DMS114 treated with DMSO at 0.1 percent for 48 hours (cell line): ENCODE measurements at regions not wholly inside any gene's neighbourhood (a gene's known extent, or its start where the extent isn't known, plus 50 kb on each side); places are given as distances from the start of the nearest gene placed in this dataset.

Source experiments
- DNase-seq: peaks from one replicate; lab custom pipeline; 2025; ENCODE audit not compliant: unreplicated experiment; lab: John Stamatoyannopoulos, UW

DNA sequence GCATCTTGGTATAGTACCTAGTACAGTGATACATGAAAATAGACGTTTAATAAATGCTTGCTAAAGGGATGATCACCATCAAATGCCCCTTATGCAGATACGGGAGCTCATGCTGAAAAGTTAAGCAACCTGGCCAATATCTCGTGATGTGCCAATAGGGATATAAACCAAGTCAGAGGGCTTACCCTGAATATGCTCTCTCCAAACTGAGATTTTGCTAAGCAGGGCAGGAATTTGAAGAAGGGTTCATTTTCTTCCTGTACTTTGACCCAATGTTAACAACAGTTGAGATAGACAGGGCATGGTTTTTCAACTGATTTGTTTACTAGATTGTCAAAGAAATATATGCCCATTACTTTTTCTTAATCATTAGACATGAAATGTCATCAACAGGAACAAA lies 219.3 kb upstream of the PREP start:
- no peak for DNase-seq

DNA sequence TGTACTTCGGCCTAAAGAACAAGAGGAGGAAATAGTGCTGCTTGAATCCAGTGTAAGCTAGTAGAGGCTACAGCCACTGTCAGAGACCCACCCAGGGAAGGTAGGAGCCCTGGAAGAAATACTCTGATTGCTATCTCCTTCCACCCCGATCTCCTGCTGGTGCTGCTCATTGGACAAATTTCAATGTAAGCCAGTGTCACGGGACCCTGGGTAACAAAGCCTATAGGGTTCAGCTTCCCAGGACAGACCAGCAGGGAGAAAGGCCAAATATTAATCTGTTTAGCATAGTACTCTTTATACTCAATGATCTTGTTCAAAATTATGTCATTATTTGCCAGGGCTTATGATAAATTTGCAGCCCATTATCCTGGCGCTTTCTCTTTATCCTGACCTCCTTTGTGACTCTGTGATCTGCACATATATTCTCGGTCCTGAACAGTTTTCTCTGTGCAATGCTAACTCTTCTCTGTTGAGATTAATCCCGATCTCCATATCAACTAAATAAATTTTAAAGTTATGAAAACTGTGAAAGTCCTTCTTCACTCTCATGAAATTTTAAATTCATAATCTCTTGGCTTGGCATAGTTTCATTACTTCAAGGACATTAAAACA lies 218.8 kb upstream of the PREP start:
- no peak for DNase-seq

DNA sequence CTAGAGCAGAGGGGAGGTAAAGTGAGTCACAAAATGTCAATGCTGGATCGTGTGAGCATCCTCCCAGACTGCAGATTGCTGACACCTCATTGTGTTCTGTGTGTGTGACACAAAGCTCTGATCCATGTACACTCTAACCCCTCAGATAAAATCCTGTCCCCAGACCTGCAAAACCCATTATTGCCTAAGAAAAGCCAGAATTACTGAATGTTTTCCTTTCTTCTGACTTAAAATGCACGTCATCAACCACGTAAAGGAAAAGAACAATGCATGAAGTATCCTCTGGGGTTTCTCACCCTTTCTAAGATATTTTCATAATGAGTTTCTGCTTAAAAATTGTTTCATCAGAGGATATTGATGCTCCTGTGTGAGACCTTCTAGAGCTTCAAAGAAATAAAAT lies 218.0 kb upstream of the PREP start:
- DNase-seq, result no peak

DNA sequence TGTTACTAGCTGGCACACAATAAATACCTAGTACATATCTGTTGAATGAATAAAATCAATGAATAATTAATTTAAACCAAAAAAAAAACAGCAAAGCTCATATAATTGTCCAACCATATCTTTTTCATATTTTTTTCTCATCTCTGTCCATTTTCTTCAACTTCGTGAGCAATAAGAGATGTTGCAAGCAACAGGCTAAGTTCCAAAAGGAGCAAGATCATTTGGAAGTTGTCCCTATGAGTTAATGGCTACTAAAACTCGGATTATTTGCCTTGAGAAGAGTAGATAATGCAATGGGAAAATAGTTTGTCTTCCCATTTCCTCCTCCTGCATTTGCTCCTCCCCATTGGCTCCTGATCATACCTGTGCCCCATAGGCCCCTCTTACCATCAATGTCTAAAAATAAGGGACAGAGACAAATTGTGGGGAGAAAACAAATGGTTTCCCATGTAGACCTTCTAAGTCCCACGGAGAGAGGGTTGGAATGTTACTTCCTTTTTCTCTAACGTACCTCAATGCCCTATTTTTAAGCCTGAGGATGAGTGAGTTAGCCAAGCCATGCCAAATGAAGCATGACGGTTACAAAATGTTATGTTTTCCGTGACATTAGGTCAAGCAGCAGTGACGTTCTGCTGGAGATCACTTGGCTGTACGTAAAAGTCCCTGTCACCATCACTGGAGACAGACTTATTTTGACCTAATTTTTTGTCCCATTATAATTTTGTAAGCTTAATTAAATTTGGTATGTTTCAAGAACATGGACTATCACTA lies 217.3 kb upstream of the PREP start:
- no peak for DNase-seq

DNA sequence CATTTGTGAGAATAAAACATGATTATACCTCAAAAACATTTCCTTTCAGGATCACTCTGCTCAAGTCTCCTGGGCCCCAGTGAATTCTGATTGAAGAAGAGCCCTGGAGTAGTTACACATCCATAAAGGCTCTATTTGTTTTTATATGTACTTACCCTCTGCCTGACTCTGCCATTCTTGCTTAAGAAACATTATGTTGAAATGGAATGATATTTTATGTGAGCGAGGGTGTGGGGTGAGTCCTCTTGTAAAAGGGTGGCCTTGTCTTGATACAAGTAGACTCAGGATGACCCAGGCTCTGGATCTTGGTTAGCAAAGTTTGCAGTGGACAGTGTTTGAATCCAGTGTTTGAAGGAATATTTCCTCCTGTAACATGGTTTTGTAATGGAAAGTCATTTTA lies 215.4 kb upstream of the PREP start:
- no peak for DNase-seq

DNA sequence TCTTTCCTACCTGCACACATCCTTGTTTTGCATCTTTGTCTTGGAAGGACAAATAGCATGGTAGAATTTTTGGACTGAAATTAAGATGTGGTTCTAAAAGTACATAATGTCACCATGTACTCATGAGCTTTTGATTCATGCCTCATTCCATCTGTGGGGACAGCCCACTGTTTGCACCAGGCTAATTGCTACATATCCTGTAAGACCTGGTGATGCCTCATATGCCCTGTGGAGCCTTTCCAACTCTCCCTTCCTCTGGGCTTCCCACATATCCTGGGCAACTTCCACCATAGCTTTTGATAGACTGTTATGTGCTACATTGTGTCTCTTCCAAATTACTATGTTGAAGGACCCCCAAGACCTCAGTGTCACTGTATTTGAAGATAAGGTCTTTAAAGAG lies 213.6 kb upstream of the PREP start:
- no peak for DNase-seq

DNA sequence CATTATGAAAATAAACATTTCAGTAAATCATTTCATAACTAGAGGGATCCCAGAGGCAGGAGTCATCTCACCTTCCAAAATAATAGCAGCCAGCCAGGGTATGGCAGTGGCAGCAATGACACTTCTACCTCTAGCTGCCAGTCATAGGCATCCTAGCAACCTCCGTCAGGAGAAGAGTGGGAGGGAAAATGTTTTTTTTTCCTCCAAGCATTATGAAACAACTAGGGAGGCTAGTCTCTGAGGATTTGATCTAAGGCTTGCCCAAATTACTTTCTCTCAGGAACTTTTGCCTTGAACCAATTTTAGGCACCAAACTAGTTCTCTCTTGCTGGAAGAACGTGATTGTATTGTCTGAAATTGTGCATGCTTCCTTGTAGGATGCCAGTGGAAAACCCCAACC lies 208.7 kb upstream of the PREP start:
- DNase-seq, result no peak

DNA sequence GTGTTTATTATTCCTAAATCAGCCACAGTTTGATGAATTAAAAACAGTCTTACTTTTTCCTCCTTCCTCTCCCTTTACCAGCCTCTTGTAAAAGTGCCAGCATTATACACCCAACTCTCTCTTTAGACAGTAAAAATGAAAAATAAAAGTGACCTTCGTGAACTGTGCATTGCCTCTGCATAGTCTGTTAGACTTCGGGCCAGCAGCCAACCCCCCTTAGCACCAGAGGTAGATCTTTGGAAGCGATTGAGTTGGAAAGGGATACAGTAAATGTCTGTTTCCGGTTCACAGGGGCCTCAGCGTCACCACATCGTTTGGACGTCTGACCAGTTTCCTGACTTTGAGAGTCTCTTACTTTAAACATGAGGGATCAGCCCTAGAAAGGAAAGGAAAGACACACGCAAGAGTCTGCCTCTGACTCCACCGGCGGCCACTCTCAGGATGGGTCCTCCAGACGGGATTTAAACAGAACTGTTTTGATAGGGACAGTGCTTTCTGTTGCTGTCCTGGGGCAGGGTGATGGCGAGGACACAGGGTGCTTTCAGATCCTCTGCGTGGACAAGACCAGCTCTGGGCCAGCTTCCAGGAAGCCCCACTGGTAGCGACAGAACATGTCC lies 206.6 kb upstream of the PREP start:
- no peak for DNase-seq

DNA sequence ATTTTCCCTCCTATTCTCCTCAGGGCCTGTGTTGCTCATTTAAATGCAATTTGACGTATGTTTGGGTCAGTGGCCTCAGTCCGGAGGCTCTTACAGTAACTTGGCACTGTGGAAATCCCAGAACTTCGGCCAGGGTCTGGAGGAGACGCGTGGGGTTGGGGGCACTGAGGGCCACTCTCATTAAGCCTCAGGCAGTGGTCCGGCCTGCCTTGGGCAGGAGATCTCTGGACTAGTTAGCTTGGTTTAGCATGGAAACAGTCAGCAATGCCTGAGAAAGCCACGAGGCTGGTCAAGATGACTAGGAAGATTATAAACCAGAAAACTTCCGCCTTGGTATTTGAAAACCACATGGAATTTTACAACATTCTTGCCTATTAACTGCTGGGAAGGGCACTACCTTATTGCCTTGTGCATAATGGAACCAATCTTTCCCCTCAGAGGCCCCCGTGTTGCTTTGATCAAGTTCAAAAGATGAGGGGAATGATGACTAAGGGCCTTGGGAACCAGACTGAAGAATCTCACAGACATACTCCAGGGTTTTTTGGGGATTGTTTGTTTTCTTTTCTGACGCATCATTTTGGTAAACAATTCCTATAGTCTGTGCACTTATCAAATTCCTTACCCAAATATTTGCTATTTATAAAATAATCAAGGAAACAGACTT lies 206.0 kb upstream of the PREP start:
- no peak for DNase-seq

DNA sequence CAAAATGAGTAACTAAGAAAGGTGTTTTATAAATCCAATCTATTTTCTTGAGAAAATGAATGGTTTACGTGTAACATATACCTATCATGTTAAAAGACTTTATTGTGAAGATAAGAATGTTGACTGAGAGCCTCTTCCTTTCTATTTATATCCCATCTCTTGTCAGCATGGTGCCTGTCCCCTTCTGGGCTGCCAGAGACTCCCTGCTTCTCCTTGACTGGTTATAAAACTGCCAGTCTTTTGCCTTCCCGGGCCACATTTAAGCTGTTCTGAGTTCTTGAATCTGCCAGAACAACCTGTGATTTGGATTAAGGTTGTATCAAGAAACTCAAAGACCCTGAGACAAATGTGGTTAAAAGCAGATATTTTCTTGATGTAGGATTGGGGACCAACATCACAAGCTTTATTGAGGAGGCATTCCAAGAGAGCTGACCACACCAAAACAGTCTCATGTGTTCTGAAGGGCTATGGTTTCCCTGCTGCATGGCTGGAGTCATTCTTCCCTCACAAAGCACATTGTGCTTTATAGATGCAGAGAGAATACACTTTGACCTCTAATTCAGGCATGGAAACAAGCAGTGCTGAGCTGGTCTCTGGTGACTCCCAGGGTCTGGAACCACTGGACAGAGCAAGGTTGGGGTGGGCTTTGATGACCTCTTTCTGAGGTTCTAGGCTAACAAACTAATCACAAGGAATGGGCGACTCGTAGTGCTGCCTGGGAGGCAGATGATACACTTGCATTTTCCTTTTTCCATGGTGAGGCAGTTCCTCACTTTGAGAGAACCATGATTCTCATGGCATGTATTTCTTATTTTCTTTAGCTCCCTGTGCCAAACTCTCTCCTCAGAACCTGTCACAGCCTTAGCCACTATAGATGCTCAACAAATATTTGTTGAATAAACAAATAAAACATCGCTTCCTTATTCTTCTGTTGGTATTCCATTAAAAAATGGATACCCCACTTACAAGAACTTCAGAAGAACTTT lies 205.0 kb upstream of the PREP start:
- DNase-seq, result no peak

DNA sequence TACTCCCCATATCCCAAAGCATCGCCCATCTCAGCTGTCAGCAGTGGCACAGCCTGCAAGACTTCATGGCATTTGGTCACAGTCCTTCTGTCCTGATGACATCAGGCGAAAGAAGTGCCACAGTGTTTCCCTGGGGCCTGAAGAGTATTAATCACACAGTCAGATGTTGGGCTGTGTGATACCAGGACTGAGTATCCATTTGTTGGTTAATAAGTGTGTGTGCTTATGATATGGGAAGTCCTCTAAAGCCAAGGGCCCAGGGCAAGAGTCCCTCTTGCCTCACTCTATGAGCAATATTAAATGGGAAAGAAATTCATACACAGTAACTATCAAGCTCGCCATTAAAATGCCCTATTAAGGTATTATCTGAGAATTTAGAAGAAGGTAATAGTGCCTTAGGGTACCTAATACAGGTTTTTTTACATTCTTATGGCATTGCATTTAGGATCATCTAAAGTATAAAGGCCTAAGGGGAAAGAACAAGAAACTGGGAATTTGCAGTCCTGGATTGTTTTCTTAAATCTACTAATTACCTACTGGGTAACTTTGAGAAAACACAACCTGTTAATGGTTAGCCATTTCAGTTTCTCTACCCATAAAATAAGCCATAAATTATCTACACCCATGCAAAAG lies 204.1 kb upstream of the PREP start:
- DNase-seq, result no peak

DNA sequence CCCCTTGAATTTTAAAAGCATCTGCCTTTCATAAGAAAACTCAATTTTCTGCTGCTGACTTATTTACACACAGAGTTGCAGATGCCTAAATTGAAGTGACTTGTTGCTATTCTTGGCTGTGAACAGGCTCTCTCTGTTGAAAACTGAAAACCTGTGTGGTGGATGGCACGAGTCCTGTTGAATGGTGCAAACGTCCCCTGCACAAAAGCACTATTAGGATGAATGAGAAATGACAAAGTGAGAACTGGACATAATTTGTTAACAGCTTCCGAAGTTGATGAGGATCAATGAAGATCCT lies 201.7 kb upstream of the PREP start:
- no peak for DNase-seq

DNA sequence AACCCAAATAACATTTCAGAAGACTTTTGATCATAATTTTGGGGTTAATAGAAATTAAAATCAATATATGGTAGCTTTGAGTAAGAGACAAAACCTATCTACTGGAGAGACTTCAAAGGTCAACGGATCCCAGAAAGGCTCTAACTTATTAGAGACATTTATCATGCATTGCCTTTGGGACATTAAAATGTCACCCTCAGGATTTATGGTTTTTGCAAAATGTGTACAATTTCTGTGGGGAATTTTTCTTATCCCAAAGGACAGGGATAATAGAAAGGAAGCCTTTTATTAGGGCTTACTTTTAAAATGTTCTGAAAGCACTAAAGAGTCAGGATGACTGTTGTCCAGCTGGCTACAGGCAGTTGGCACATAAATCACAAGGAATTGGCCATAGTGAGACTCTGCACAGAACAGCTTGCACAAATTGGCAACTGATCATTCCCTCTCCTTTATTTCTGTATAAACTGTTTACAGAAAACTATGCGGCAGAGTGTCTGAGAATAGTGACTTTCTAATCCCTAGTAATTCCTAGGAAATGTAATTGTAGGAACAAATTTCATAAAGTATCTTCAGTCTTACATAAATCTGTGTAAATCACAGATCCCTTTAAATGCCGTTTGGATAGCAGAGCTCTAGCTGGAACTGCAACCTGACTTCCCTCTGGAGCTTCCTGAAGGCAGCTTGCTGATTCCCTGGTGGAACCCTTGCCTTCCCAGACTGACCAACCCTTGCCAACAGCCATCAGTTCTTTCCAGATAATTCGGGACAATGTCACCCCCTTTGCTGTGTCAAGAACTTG lies 201.1 kb upstream of the PREP start:
- no peak for DNase-seq

DNA sequence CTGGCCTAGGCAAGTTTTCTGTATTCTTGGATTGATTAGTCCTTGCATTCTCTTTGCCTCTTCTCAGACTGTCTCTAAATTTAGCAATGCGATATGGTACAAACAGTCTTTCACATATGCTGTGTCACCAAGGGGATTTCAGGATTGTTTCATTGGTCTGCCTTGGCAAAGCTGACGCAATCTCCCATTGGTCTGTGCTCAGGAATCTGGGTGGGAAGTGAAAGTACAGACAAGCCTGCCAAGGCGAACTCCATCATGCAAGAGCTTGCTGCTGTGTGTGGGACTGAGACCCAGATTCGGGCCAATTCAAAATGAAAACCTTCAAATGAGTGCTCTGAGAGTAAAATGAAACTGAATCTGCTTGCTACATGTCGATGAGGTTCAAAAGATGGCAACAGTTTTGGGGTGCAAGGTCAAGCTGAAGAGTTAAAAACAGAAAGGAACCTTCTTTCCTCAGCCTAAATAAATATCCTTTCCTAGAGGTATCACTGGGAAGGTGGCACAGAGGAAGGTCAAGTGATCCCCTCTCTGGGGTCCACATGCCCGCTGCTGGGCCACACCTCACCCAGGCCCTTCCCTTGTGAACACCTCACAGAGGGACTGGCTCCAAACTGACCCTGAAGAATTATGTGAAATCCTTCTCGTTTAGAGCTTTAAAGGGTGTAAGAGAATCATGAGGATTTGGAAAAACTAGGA lies 198.8 kb upstream of the PREP start:
- no peak for DNase-seq

DNA sequence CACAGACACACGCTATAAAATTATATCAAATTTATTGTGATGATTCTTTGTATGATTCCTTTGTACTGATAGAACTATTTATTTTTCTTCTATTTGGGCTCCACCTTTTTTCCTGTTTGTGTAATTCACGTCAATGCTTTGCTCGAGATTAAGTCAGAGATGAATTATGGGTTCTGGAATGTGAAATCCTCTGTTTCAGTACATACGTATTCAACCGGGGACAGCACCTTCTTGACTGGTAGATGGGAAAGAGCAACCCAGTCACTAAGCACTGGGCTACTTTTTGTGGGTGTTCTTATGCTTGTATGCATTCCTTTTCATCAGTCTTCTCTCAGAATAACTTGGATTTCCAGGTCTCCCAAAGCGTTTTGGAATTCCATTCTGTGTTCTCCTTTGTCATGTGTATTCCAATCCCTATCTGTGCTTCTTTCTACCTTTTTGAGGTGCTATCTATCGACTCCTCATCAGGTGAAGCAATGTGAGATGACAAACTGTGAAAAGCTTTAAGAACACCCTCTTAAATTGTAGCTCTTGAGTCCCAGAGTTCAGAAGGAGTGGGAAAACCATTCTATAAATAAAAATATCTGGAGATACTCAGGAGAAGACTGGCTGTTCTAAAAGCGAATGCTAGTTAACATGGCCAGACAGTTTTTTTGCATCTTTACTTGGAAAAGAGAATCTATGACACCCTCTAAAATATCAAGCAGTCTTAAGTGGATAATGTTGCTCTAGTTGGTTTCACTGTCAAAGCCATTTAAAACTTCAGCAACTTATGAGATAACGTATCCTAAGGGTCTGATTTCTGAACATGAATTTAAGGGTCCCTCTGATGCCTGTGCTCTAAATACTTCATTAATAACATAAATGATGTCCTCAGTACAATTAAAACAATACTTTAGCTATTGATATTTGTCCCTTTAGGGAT lies 197.7 kb upstream of the PREP start:
- DNase-seq, result no peak

DNA sequence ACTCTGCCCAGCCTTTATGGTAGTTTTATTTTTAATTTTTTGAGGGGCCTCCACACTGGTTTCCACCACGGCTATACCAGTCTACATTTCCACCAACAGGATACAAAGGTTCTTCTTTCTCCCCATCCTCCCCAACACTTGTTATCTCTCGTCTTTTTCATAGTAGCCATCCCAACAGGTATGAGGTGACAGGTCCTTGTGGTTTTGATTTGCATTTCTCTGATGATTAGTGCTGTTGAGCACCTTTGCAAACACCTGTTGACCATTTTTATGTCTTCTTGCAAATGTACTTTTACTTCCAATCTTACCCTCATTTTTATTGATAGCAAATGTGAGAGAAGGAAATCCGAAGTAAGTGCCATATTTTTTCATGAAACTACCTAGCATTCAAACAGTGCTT lies 195.4 kb upstream of the PREP start:
- no peak for DNase-seq

DNA sequence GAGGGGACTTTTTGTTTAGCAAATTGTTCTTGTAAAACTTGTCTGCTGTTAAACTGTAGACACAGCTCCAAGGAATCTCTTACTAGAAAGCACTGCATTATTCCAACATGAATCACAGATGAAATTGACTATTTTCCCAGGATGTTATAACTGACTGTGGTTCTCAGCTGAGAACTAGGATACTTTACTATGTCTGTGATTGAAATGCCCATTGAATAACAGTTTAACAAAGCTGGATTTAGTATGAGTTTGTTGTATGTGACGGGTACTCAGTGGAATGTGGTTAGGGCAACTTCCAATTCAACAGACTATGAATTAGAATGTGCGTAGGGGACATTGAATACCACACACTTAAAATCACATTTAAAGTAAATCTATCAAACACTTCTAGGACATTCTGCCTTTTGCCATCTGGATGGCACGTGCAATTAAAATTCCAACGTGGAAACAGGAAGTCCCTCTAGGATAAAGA lies 193.4 kb upstream of the PREP start:
- no peak for DNase-seq

DNA sequence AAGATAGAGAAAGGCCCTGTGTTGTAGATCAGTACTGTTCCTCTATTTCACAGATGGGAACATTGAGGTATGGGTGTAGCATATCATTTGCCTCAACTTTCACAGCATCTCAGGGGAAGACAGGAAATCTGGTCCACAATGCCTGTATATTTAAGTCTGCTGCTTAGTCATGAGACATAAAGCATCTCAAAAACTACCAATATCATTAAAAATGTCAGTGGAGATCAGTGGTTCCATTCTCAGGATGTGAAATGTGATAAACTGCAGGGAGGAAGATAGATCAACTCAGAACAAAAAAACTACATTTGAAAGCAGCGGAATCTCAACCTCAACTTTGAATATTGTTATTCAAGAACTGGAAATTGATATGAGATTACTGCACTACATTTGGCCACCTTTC lies 192.9 kb upstream of the PREP start:
- DNase-seq, result no peak
